Activated CD8-positive, alpha-beta memory T cell treated with anti-CD3 and anti-CD28 coated beads for 36 hours (primary cell): ENCODE measurements at regions not wholly inside any gene's neighbourhood (a gene's known extent, or its start where the extent isn't known, plus 50 kb on each side); places are given as distances from the start of the nearest gene placed in this dataset.

Experiments
- CTCF ChIA-PET: fragments of 350-600 bp; sonication (Branson Sonifier 250); formaldehyde crosslinking; loops from one replicate; lab custom pipeline; 2021; ENCODE audit warnings: antibody characterized with exemption; lab: Charles Lee
- POLR2A ChIA-PET: fragments of 350-600 bp; sonication (Branson Sonifier 250); formaldehyde crosslinking; loops from one replicate; lab custom pipeline; 2021; ENCODE audit warnings: antibody characterized with exemption; lab: Charles Lee

DNA sequence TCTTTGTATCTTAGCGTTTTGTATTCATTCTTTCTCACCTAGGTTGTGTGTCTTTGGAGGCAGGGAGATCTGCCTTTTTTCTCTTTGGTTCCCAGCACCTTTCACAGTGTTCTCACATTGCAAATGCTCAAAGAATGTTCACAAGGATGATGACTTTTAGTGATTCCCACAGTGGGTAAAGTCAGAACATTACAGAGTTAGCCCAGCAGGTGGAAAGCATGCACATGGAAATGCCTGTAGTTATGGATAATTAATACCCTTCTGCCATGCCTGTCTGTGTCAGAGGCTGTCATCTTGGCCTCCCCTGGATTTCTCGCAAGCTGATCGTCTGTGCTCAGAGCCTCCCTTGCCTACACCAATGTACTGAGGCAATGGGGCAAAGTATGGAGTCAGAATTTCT lies 458.9 kb downstream of the LMO4 start:
- ChIA-PET POLR2A (no interaction called here), CTCF (no interaction called here)

DNA sequence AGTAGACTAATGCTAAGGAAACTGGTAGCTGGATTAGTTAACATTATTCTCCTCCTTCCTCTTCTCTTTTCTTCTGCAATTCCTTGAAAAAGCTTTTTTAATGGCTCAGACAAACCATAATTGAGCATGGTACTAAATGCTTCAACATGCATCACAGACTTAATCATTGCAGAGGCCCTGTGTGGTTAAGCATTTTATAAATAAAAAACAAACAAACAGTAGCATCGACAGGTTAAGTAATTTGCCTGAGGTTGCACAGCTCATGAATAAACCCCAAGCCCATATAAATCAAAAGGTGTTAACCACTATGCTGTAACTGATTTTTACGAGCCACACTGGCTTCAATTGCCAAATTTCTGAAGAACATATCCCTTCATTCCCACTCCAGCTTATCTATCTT lies 462.1 kb downstream of the LMO4 start:
- ChIA-PET CTCF (no interaction called here), POLR2A (no interaction called here)

DNA sequence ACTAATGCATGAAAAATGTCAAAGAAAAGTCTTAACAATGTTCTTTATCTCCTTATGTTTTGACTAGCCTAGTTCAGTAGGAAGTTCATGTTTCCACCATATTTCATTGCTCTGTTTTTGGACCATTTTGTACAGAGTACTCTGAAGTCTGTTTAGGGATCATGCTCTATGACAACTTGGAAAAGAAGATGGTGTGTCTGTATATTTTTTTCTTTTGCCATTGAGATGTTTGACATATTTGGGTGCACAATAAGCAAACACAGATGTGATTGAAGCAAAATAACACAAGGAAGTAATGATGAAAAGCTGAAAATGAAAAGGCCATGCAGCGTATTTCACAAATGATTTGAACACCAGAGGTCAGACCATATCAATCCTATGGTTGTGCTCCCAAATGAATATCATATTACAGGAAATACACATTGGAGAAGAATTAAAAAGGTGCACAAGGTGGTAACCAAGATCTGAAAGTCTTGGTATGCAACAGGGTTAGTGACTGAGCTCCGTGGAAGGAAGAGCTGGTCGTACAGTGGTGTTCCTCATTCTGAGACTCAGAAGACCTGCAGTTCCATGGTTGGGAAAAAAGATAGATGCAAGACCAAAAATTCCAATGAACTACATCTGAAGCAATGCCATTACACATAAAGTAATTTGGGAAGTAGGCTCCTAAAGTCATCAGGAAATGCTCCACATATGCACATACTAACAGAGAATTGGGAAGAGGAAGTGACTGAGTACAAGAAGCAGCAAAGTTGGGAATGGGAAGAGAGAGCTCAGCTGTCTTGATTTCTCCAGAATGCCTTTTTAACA lies 463.5 kb downstream of the LMO4 start:
- POLR2A ChIA-PET = no interaction called here
- CTCF ChIA-PET = no interaction called here

DNA sequence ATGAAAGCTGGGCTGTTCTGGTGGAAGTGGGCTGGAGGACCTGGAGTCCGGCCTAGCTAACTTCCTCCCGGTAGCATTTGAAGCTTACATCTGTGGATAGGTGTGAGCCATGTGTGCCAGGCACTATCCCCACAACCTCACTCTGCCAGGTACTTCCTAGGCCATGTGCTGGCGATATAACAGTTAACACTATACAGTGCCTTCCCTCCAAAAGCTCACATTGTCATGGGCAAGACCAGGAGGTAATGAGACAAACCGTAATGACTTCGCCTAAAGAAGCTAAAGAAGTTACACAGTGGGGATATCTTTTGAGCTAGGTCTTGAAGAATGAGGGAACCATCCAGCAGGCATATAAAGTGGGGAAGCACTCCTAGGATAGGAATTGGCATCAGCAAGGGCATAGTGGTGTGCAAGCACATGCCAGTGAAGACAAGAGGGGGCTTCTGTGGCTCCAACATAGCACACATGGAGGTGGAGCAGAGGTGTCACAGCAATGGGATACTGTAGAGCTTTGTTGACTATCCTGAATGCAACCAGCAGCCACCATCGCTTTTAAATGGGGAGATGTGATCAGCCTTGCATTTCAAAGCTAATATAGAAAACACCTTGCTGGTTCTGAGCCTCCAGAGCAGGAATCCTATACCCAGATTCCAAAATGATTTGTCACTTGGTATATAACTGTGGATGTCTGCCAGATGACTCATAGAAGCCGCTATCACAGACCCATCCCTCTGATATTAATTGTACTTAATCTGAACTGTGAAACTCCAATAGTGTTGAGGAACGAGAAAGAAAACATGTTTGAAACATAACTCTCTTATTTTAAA lies 466.3 kb downstream of the LMO4 start:
- CTCF ChIA-PET = no interaction called here
- POLR2A ChIA-PET = no interaction called here

DNA sequence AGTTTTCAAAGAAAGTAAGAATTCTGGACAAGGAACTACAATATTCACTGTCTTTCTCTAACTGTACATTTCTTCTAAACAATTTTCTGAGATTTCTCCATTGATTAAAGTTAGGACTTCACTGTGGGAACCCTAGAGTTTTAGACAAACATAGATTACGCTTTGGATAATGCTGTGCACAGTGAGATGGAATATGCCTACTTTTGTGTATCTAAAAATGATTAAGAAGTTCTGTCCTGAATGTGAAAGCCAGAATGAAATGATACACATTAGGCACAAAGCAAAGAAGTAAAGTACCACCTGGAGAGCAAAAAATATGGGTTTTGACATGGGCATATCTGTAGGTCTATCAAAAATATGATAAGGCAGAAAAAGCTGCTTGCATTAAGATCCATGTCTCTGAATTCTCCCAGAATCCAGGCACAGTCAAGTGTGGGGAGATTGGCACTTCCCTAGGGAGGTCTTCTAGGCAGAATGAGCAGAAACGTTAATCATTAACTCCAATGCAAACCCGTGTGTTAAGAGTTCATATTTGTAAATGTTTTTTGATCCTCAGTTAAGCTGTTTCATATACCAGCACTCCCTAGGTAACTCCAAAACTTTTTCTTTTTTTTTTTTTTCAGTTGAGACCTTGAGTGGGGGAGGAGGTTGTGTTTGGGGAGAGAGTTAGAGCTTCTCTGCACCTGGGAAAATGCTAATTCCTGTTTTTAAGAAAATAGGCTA lies 467.1 kb downstream of the LMO4 start:
- ChIA-PET POLR2A (no interaction called here), CTCF (no interaction called here)

DNA sequence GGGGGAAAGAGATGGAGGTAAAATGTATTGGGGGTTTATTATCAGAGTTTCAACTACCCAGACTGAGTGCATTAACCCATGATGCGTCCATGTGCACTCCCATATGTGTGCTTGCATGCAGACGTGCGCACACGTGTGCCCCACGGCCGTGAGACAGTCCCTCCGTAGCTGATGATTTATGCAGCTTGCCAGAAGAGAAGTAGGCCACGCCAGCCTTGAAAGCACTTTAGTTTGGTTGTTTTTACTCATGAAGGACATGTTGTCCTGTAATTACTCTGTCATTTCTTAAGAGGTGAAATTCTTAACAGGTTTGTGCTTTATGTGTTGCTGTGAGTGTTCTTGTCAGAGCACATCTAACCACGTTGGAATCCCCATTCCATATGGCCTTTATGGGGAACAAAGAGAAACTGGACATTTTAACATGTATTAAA lies 467.8 kb downstream of the LMO4 start:
- ChIA-PET CTCF (no interaction called here), POLR2A (no interaction called here)

DNA sequence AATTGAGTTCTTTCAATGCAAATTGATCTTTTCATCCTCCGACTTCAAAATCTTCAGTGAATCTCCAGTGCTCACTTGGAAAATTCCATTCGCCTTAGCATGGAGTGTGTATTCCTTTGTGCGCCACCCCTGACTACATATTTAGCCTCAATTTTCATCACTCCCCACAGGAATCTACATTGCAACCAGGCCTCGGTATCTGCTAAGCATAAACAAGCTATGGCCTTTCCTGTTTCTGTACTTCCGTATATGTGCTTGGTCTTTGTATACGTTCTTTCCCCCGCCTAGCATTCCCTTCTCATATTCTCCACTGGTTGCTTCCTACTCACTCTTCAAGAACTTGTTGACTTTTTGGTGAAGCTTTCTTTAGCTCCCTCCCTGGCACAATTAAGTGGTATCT lies 470.8 kb downstream of the LMO4 start:
- CTCF ChIA-PET = no interaction called here
- POLR2A ChIA-PET = no interaction called here

DNA sequence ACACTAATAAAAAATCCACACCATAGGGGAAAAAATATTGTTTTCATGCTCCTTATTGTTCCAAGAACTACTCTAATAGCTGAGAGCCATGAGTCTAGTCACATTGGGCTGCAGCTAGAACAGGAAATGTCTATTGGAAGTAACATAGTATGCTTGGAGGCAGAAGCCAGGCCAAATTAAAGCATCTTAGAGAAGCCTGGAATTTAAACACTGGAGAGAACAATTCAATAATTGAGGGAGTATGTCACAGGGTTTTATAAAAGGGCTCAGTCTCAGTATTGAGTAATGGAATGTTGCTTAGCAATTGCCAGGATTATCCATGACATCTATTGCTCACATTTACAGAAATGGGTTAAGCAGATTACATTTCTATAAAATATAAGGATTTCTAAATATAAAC lies 471.3 kb downstream of the LMO4 start:
- CTCF ChIA-PET = no interaction called here
- POLR2A ChIA-PET = no interaction called here

DNA sequence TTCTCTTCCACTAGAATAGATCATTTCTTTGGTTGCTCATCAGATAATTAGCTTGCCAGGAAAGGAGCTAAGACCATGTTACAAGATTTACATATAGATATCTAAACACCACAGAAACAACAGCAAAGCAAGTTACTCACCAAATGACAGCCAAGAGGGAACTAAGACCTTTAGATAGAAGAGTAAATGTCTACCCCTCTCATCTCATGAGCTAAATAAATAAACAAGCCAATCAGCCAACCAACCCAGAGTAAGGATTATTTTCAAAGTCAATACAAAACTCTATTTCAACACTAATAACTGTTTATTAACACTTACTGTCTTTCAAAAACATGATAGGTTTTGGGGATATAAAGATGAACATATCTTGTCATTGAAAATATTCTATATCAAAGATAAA lies 474.7 kb downstream of the LMO4 start:
- CTCF ChIA-PET = no interaction called here

DNA sequence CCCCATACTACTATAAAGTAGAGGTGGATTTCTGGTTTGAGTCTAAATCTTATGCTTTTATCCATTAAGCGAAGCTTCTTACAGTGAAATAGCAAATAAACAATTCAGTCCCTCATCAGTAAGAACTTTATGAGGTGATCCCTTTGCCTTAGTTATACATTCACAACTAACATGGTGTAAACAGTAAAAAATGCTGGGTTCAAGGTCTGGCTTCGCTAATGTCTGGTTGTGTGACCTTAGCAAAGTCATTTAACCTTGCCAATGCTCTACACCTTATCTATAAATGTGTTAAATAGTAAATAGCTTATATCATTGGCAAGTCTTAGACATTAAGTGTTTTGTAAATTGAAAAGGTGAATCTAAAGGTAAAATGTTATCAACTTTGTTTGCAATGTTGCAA lies 475.4 kb downstream of the LMO4 start:
- POLR2A ChIA-PET = no interaction called here
- CTCF ChIA-PET = no interaction called here

More for the DNA sequence above, 474.7 kb downstream of the LMO4 start:
- POLR2A ChIA-PET = no interaction called here

DNA sequence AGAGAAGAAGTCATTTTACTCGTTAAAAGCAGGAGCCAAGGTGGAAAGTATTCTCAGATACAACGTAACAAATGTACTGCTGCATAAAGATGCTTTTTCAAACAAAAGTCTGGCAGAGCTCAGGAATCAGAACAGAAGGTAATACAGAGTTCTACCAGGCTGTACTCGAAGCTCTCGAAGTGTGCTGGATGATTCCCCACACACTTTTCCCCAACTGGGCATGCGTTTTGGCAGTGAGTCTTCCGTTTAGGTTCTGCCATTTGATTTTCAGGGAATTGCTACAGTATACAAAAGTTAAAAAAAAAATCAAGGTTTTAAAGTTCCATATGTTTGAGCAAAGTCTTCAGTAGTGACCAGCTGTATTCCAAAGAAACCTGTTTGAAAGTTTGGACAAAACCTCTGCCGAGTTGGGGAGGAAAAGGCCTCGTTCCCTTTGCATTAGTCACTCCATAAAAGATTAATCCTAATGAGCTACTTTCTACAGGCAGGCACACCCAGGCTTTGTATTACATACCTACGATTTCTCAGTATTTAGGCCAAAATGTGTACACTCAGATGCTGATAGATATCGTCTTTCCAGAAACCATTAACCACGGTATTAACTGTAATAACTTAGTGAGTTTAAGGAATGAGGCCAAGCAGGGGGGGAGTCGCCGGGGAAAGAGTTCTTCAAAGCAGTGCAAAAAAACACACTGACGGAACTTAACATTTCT lies 477.1 kb downstream of the LMO4 start:
- POLR2A ChIA-PET = no interaction called here
- CTCF ChIA-PET = no interaction called here

DNA sequence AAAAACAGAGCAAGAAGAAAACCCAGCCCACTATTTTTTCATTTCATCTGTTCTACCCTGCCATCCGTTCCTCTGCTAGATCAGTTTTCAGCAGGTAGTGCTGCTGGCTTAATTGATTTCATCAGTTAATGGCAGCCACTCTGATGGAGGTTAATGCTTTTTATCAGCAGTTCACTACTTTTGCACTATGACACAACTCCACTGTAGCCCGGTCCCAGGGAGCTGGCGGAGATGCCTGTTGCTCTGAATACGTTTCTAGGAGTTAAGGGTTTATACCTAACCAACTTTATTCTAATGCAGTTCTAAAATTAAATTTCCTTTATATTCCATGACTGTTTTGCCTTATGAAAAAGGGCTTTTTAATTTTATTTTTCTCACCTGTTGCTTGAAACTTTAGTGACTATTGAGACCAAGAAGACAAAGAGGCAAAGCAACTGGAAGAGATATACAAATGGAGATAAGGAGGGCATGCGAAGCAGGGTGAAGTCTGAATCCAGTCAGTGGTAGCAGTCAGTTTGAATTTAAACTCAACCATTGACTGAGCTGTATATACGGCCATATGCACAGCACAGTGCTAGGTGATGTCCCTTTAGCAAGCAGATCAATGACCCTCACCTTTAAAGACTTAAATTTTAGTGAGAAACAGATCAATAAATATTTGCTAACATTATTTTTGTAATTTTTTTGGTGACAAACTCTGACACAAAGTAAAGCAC lies 477.9 kb downstream of the LMO4 start:
- ChIA-PET POLR2A (no interaction called here), CTCF (no interaction called here)

DNA sequence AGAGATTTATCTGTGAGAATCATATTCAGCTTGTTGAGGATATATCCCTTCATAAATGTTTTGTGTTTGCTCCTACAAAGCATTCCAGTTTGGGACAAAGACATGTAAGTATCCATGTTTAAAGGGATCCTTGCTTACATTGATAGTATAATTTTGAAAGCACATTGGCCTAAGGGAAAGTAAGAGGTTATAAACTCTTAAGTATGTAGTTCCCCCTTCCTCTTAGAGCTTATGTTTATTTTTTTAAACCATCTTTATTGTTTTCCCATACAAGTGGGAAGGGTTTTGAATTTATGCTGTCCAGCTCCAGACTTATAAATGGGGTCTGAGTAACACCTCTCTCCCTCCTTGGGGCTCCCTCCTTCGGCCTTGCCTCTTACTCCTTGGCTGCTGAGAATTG lies 481.5 kb downstream of the LMO4 start:
- ChIA-PET CTCF (no interaction called here), POLR2A (no interaction called here)

DNA sequence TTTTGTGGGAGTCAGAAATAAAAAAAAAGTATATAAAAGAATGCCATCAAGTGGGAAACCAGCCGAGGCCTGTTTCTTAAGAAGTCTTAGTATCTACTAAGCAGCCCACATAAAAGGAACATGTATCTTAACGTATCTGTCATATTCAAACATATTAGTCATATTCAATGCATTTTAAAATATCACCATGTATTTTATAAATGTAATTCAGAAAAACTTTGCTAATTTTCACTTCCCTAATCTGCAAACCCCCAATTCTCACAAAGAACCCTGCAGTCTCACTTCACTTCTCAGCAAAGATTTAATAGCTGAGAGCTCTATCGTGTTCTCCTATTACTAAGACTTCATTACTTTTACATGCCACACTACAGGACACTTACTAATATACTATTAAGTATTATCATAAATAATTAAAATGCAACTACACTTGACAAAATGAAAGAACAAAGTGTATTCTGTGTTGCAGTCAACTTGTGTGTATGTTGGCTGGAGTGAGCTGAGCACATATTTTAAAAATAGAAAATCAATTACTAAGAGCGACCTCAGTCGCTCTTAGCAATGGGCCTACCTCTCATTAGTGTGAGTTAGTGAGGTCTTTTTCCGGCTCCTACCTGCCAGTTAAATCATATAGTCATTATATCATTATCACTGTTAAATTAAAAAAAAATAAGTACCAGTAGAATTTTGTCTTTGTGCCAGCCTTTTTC lies 484.3 kb downstream of the LMO4 start:
- ChIA-PET CTCF (no interaction called here), POLR2A (no interaction called here)

DNA sequence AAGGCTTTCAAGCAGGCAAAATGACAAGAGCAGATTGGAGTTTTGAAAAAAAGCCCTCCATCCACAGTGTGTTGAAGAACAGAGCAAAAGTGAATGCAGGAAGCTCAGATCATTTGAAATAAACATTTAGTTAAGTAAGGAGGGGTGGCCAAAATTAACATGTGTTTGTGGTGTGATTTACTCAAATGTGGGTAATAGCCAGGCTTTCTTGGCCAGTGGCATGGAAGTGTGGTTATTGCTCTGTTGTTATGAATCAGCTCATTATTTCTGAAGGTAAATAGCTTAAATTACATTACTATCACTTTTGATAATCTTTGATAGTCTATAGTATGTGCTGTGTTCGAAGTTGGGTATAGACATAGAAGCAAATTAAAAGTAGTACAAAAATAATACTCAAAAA lies 485.9 kb downstream of the LMO4 start:
- ChIA-PET POLR2A (no interaction called here), CTCF (no interaction called here)

DNA sequence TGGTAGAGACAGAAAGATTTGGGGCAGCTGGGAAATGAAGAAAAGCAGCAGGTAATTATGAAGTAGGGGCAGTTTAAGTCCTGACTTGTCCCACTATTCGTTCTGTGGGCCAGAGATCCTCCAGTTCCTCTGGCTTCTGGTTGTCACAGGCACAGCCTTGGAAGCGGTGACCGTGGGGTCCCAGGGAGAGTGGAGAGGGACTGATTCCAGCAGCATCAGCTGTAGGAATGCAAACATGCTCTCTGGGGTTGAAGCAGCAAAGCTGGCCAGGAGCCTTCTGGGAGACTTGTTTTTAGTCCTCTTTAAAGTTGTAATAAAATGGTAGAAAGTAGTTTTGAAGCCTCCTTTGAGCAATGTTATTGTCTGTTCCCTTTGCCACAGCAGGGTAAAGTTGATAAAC lies 488.0 kb downstream of the LMO4 start:
- ChIA-PET POLR2A (no interaction called here), CTCF (no interaction called here)

DNA sequence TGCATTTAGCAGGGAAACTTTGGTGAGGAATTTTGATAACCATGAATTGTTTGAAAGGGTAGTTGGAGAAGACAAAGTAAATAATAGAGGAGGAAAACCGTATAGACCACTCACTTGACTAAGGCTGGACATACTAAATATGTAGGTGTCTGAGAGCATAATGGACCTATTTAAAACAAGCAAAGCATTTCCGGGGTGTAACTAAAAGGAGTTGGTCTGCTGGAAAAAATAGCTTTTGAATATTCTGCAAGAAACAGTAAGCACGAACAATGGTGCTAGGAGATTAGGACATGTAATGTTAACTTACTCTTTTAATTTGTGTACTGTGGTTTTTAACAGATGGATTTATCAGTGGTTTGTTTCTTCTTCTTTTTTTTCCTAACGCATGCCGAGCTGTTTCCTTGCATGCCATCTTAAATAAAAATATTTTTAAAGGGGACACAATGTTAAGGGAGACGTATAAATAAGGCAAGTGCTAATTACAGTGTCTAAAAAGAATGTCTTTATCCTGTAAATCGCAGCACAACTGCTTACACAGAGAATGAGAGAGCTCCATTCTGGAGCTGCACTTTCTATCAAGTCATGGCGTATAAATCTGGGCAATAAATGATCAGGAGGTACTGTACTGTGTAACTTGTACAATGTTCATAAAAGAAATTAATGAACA lies 492.1 kb downstream of the LMO4 start:
- ChIA-PET POLR2A (no interaction called here), CTCF (no interaction called here)

DNA sequence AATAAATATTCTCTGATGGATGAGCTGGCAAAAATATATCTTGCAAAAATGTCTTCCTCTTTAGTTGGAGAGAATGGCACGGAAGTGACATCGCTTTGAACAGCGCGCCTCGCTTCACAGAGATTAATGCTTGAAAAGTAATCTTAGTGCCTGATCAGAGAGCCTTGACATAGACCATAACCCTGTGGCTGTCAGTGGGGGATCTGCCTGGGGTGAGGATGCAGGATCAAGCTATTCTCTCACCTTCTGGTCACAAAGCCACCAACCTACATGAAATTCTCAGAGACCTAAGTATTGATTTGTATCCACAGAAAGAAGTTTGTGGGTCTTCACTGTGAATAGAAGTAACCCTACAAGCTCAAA lies 492.6 kb downstream of the LMO4 start:
- CTCF ChIA-PET = no interaction called here
- POLR2A ChIA-PET = no interaction called here
